ENCODE measurements at regions not wholly inside any gene's neighbourhood (a gene's known extent, or its start where the extent isn't known, plus 50 kb on each side); places are given as distances from the start of the nearest gene placed in this dataset.

DNA sequence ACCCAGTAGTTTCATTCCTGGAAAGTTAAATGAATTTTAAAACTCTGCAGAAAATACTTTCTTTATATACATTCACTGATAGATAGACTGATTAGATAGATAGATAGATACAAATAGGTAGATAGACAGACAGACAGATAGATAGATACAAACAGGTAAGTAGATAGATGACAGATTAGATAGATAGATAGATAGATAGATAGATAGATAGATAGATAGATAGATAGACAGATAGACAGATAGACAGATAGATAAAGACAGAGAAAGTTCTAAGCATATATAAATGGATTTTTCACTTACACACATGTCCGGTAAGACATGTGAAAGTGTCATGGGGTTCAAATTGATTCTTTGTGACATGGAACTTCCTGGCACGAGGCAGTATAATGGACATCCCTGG lies 349.7 kb downstream of the CDK5RAP2 start:
- no peak for DNase-seq (ENCODE audit: low read depth)
- no peak overlapping the region for H3K4me3 ChIP-seq (ENCODE audit: low read length)
- TF ChIP-seq, protein P1, sequence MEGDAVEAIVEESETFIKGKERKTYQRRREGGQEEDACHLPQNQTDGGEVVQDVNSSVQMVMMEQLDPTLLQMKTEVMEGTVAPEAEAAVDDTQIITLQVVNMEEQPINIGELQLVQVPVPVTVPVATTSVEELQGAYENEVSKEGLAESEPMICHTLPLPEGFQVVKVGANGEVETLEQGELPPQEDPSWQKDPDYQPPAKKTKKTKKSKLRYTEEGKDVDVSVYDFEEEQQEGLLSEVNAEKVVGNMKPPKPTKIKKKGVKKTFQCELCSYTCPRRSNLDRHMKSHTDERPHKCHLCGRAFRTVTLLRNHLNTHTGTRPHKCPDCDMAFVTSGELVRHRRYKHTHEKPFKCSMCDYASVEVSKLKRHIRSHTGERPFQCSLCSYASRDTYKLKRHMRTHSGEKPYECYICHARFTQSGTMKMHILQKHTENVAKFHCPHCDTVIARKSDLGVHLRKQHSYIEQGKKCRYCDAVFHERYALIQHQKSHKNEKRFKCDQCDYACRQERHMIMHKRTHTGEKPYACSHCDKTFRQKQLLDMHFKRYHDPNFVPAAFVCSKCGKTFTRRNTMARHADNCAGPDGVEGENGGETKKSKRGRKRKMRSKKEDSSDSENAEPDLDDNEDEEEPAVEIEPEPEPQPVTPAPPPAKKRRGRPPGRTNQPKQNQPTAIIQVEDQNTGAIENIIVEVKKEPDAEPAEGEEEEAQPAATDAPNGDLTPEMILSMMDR (conservative IDR thresholded peaks at IDR 0.05; ENCODE audit: low read depth, low read length) = no peak

DNA sequence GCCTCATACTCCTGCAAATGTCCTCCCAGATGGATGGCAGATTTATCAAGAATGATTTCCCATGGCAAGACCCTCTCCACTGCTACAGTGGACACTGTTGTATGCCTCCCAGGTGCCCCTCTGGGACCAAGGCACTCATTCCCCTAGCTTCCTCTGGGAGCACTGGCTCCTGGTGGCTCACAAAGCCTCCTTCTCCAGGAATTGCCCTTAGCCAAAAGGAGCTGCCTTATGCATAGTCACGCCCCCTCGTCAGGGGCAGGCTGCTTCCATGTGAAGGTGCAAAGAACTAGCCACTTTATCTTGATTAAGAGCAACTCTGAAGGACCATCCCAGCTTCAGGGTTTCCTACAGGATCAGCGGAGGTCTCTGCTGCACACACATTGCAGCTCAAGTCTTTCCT lies 358.1 kb downstream of the CDK5RAP2 start:
- H3K4me3 ChIP-seq (ENCODE audit: low read length) = no peak overlapping the region
- no peak for DNase-seq (ENCODE audit: low read depth)
- TF ChIP-seq, protein P1 (conservative IDR thresholded peaks at IDR 0.05; ENCODE audit: low read depth, low read length) = no peak

DNA sequence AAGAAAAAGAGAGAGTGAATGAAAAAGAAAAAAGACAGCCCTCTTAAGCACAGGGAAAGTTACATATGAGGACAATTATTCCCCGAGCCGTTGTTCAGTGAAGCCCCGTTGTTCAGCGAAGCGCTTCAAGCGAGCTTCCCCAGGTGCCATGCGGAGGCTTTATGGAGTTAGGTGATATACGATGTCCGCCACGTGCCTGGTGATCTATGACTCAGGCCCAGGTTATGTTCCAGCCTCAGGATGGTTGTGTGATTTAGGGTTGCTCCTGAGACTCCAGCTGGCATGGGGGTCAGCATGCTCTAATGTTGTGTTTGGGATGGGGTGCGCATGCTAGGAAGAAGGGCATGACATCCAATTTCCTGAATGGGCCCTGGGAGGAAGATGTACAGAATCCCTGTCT lies 365.6 kb downstream of the CDK5RAP2 start:
- H3K4me3 ChIP-seq (ENCODE audit: low read length) = no peak overlapping the region
- no peak for DNase-seq (ENCODE audit: low read depth)
- TF ChIP-seq, protein P1 (conservative IDR thresholded peaks at IDR 0.05; ENCODE audit: low read depth, low read length) = no peak

DNA sequence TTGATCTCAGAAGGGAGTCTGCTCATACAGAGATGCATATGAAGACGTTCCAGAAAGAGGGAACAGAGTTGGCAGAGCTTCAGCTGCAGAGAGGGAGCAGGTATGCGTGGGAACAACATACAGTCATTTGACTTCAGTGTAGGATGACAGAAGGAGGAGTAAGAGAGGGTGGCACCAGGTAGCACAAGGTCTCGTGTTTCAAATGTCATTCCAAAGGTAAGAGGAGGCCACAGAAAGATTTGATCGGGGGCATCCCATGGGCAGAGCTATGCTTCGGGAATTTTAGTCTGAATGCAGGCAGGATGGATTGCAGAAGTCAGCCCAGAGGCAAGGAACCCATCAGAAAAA lies 367.1 kb downstream of the CDK5RAP2 start:
- no peak overlapping the region for H3K4me3 ChIP-seq (ENCODE audit: low read length)
- no peak for DNase-seq (ENCODE audit: low read depth)
- TF ChIP-seq, protein P1 (conservative IDR thresholded peaks at IDR 0.05; ENCODE audit: low read depth, low read length) = no peak

DNA sequence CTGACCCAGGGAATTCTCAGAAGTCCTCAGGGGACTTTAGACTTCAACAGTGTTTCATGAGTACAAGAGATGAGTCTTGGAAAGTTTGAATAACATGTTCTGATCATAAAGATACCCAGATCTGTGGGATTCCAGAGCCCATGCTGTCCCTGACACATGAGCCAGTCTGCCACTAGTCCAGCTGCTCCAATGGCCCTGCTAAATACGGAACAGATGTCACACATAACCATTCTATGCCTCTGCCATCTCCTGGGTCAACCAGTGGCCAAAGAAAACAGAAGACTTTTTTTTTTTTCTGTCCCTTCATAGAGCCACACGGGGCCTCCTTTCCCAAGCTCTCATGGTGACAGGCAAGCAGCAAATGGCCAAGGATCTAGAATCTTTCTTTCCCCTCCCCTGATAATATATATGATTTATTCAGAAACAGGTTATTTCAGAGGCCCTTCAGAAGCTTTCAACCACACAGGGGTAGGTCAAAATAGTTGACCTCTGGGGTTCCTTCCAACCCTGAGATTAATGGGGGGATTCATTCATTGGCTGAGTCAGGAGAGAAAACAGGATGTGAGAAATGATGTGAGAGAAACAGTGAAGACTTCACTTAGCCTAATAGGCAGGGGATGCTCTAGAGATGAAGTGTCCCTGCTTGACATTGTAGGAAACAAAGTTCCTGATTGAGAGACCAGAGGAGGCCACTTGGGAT lies 367.7 kb downstream of the CDK5RAP2 start:
- TF ChIP-seq, protein P1 (conservative IDR thresholded peaks at IDR 0.05; ENCODE audit: low read depth, low read length) = no peak
- DNase-seq (ENCODE audit: low read depth) = no peak
- no peak overlapping the region for H3K4me3 ChIP-seq (ENCODE audit: low read length)

DNA sequence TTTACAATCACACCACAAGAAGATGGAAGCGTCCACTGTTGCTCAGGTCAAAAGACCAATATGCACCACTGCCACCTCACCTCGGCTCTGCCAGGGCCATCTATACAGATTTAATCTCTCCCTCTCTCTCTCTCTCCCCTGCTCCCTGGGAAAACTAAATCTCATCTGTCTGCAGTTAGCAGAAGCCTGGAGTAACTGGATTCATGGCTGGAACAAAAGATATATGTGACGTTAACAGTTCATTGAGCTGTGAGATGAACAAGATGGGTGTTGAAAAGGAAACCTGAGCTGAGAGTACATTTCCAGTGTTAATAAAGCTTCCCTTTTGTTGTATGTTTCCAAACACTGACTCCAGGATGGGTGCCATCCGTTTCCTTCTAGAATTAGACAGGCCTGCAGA lies 369.7 kb downstream of the CDK5RAP2 start:
- DNase-seq (ENCODE audit: low read depth) = no peak
- no peak overlapping the region for H3K4me3 ChIP-seq (ENCODE audit: low read length)
- TF ChIP-seq, protein P1 (conservative IDR thresholded peaks at IDR 0.05; ENCODE audit: low read depth, low read length) = no peak

DNA sequence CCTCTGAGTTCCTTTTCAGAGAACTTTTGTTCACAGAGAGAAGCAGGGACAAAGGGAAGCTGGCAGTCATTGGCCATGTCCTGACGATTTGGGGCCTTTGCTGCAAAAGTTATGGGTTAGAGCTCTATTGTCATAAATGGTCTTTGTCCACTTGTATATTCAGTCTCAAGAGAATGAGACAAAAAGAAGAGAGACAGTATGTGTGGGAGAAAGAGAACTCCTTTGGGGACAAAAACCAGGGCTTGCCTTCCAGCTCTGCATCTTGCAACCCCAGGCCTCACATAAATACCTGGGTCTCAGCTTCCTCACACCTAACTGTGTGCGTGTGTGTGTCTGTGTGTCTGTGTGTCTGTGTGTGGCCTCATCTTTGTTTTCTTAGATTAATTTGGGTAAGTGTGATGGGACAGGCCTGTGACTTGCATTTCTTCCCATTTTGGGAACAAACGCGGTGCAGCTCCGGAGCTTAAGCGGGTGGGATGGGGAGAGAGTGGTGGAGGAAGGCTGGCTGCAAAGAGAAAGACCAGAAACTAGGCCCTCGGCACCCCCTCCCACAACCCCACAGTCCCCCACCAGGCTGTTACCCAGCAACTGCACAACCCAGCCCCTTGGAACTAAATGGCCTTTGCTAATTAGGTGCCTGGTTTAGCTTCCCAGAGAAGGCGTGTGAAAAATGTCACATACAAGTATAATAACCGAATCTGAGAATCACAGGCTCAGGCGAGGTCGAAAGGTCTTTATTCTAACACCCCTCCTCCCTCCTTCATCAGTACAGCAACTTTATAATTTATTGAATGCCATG lies 376.9 kb downstream of the CDK5RAP2 start:
- TF ChIP-seq, protein P1 (conservative IDR thresholded peaks at IDR 0.05; ENCODE audit: low read depth, low read length) = no peak
- no peak for DNase-seq (ENCODE audit: low read depth)
- no peak overlapping the region for H3K4me3 ChIP-seq (ENCODE audit: low read length)

Measured in retinal pigment epithelial cell (primary cell).